Endodermal cell (in vitro differentiated cells): ENCODE measurements at regions not wholly inside any gene's neighbourhood (a gene's known extent, or its start where the extent isn't known, plus 50 kb on each side); places are given as distances from the start of the nearest gene placed in this dataset.
"Not testable (repeated sequence)": the region's sequence is repeated elsewhere in the genome, so short reads cannot be mapped to it uniquely, and the experiment has no call there.

Experiments used
- DNase-seq: peaks from one replicate; pipeline ENCODE4 v3.0.0-alpha.2; 2017
- H3K27ac ChIP-seq: 2 replicates; pipeline ENCODE4 v1.5.1; 2013; ENCODE audit warnings: mild to moderate bottlenecking, low read depth, low read length, moderate library complexity
- H3K27me3 ChIP-seq: 2 replicates; pipeline ENCODE4 v1.6.1; 2013; ENCODE audit warnings: mild to moderate bottlenecking, low read length, moderate library complexity; ENCODE audit not compliant: insufficient read depth, control insufficient read depth, poor library complexity, severe bottlenecking
- H3K36me3 ChIP-seq: 2 replicates; pipeline ENCODE4 v1.7.0; 2013; ENCODE audit warnings: mild to moderate bottlenecking, low read length, moderate library complexity; ENCODE audit not compliant: control insufficient read depth, insufficient read depth
- H3K4me1 ChIP-seq: one replicate; pipeline ENCODE4 v1.7.0; 2013; ENCODE audit warnings: low read length; ENCODE audit not compliant: control insufficient read depth, insufficient read depth
- H3K4me3 ChIP-seq: 2 replicates; pipeline ENCODE4 v1.5.1; 2013; ENCODE audit warnings: mild to moderate bottlenecking, low read length, moderate library complexity
- H3K9ac ChIP-seq: 2 replicates; pipeline ENCODE4 v1.6.1; 2013; ENCODE audit warnings: mild to moderate bottlenecking, low read length, moderate library complexity; ENCODE audit not compliant: poor library complexity, severe bottlenecking; ENCODE audit errors: extremely low read depth
- H3K9me3 ChIP-seq: 2 replicates; pipeline ENCODE4 v1.6.1; 2013; ENCODE audit warnings: mild to moderate bottlenecking, low read length, moderate library complexity; ENCODE audit not compliant: control insufficient read depth
- H3K27ac Mint-ChIP-seq: 2 replicates; pipeline ENCODE4 v1.8.0; 2020; ENCODE audit warnings: mixed read lengths
- H3K27me3 Mint-ChIP-seq: 2 replicates; pipeline ENCODE4 v1.8.0; 2021; ENCODE audit warnings: mild to moderate bottlenecking, mixed read lengths; ENCODE audit not compliant: insufficient read depth
- H3K36me3 Mint-ChIP-seq: 2 replicates; pipeline ENCODE4 v1.8.0; 2020; ENCODE audit warnings: low read depth, mixed read lengths
- H3K4me1 Mint-ChIP-seq: 2 replicates; pipeline ENCODE4 v1.8.0; 2020; ENCODE audit warnings: mixed read lengths
- H3K4me3 Mint-ChIP-seq: 2 replicates; pipeline ENCODE4 v1.8.0; 2020; ENCODE audit warnings: mild to moderate bottlenecking, moderate library complexity, mixed read lengths
- H3K9me3 Mint-ChIP-seq: 2 replicates; pipeline ENCODE4 v1.8.0; 2020; ENCODE audit warnings: mild to moderate bottlenecking, mixed read lengths
- CTCF ChIP-seq: fragments of 200-600 bp; sonication (generic); conservative IDR thresholded peaks from 2 replicates; pipeline ENCODE4 v1.5.0; 2021; ENCODE audit warnings: antibody characterized with exemption, mild to moderate bottlenecking
- WGBS, 2 experiments: methylation state at CpG; one replicate each; pipeline versions ENCODE4 v1.1.5 to v1.1.7; 2013; ENCODE audit warnings: missing lambda C conversion rate in 2 of 2, mixed read lengths in 1 of 2; ENCODE audit not compliant: insufficient coverage in 1 of 2, insufficient read length in 1 of 2; 5-methylcytosine and 5-hydroxymethylcytosine counted together

GRCh38 chr11:112345706-112346105 lies 85.0 kb upstream of the PLET1 start:
- Histone ChIP-seq H3K36me3 (no peaks in the 10 kb centered on the region), H3K27ac (no peak overlapping the region), H3K27me3 (no peaks in the 10 kb centered on the region), H3K4me1 (no peaks in the 10 kb centered on the region), H3K9ac (no peak overlapping the region), H3K9me3 (no peaks in the 10 kb centered on the region), H3K4me3 (no peak overlapping the region)
- peaks cover 12% of the 10 kb centered on the region for H3K4me1 Mint-ChIP-seq
- H3K36me3 Mint-ChIP-seq, result no peaks in the 10 kb centered on the region
- 71 to 78% methylated on average over 1 to 4 of the region's 4 CpGs for WGBS, 2 experiments
- no peaks in the 10 kb centered on the region for H3K9me3 Mint-ChIP-seq
- no peak overlapping the region for H3K4me3 Mint-ChIP-seq
- H3K27me3 Mint-ChIP-seq, result peaks cover 9% of the 10 kb centered on the region
- DNase-seq, result peak; percentile 86
- H3K27ac Mint-ChIP-seq, result peak overlapping the region; percentile 67
- peak; percentile 78 for TF ChIP-seq CTCF

- H3K4me3 Mint-ChIP-seq, result no peak overlapping the region
- Histone ChIP-seq H3K9me3 (no peaks in the 10 kb centered on the region), H3K27me3 (no peaks in the 10 kb centered on the region), H3K4me3 (no peak overlapping the region), H3K36me3 (no peaks in the 10 kb centered on the region), H3K4me1 (no peaks in the 10 kb centered on the region), H3K9ac (no peak overlapping the region), H3K27ac (no peak overlapping the region)
- peaks cover 9% of the 10 kb centered on the region for H3K27me3 Mint-ChIP-seq
- H3K4me1 Mint-ChIP-seq, result peaks cover 12% of the 10 kb centered on the region
- no peaks in the 10 kb centered on the region for H3K9me3 Mint-ChIP-seq
- WGBS, 2 experiments, result 96% methylated on average over 3 to 5 of the region's 5 CpGs
- no peak for DNase-seq
- no peak for TF ChIP-seq CTCF
- H3K36me3 Mint-ChIP-seq, result no peaks in the 10 kb centered on the region
- H3K27ac Mint-ChIP-seq, result no peak overlapping the region
Observed at GRCh38 chr11:112346586-112346985, 85.9 kb upstream of the PLET1 start.

- Histone ChIP-seq H3K27ac (no peak overlapping the region), H3K9me3 (no peaks in the 10 kb centered on the region), H3K4me3 (no peak overlapping the region), H3K9ac (no peak overlapping the region), H3K27me3 (no peaks in the 10 kb centered on the region), H3K36me3 (no peaks in the 10 kb centered on the region), H3K4me1 (no peaks in the 10 kb centered on the region)
- 91 to 92% methylated on average over 6 of the region's 6 CpGs for WGBS, 2 experiments
- no peak overlapping the region for H3K4me3 Mint-ChIP-seq
- DNase-seq, result peak; percentile 16
- TF ChIP-seq CTCF, result no peak
- peaks cover 9% of the 10 kb centered on the region for H3K27me3 Mint-ChIP-seq
- H3K9me3 Mint-ChIP-seq, result no peaks in the 10 kb centered on the region
- no peak overlapping the region for H3K27ac Mint-ChIP-seq
- no peaks in the 10 kb centered on the region for H3K36me3 Mint-ChIP-seq
- peaks cover 12% of the 10 kb centered on the region for H3K4me1 Mint-ChIP-seq
Observed at GRCh38 chr11:112348480-112349029, 87.9 kb upstream of the PLET1 start.

- H3K4me3 Mint-ChIP-seq, H3K27ac Mint-ChIP-seq, H3K4me1 Mint-ChIP-seq, H3K9ac ChIP-seq, H3K9me3 ChIP-seq, H3K36me3 ChIP-seq, H3K9me3 Mint-ChIP-seq, H3K27me3 Mint-ChIP-seq, H3K4me1 ChIP-seq, H3K27me3 ChIP-seq, H3K36me3 Mint-ChIP-seq, H3K27ac ChIP-seq, H3K4me3 ChIP-seq: not testable (repeated sequence)
- WGBS, 2 experiments, result 92 to 95% methylated on average over 2 to 3 of the region's 3 CpGs
- DNase-seq, result peak; percentile 1
Observed at GRCh38 chr11:112351423-112351822, 90.8 kb upstream of the PLET1 start.
